K562 (cell line): ENCODE measurements at regions not wholly inside any gene's neighbourhood (a gene's known extent, or its start where the extent isn't known, plus 50 kb on each side); places are given as distances from the start of the nearest gene placed in this dataset.

Source experiments
- ATF7 ChIP-seq: fragments of 450-650 bp; IDR thresholded peaks from 2 replicates; pipeline ENCODE4 v1.7.1; 2014; ENCODE audit warnings: mild to moderate bottlenecking, moderate library complexity
- BACH1 ChIP-seq: fragments of 200-800 bp; sonication (Bioruptor generic); IDR thresholded peaks from 2 replicates; pipeline ENCODE4 v1.6.1; 2016; ENCODE audit warnings: missing genetic modification characterization, missing compliant biosample characterization
- CREB5 ChIP-seq: fragments of 250-450 bp; sonication (Bioruptor Pico); IDR thresholded peaks from 2 replicates; pipeline ENCODE4 v1.5.0; 2020; ENCODE audit warnings: mild to moderate bottlenecking
- HLTF ChIP-seq: fragments of 450-650 bp; IDR thresholded peaks from 2 replicates; pipeline ENCODE4 v1.6.1; 2016
- KLF16 ChIP-seq: IDR thresholded peaks from 2 replicates; pipeline ENCODE4 v1.6.1; 2016; ENCODE audit warnings: antibody characterized with exemption
- MLLT1 ChIP-seq, 2 experiments: fragments of 450-650 bp; IDR thresholded peaks; 2 replicates each; pipeline ENCODE4 v1.6.1; 2016
- PATZ1 ChIP-seq: fragments of 250-450 bp; sonication (Bioruptor Pico); IDR thresholded peaks from 2 replicates; pipeline ENCODE4 v1.5.0; 2020; ENCODE audit warnings: mild to moderate bottlenecking, borderline replicate concordance
- PRPF4 ChIP-seq: fragments of 200-400 bp; formaldehyde crosslinking; IDR thresholded peaks from one replicate; pipeline ENCODE4 v1.6.1; 2017; ENCODE audit warnings: low read length, low read depth, mild to moderate bottlenecking; ENCODE audit not compliant: insufficient read depth, poor library complexity, severe bottlenecking
- RBM25 ChIP-seq: fragments of 200-400 bp; formaldehyde crosslinking; IDR thresholded peaks from 2 replicates; pipeline ENCODE4 v1.6.1; 2018; ENCODE audit warnings: low read length, low read depth, moderate library complexity; ENCODE audit not compliant: severe bottlenecking
- SIN3A ChIP-seq, 2 experiments: fragments of 150-350 bp in 1 of 2; IDR thresholded peaks; 2 replicates each; pipeline ENCODE4 v1.6.1; 2011 to 2016; ENCODE audit warnings: borderline replicate concordance in 2 of 2, low read depth in 2 of 2, low read length in 2 of 2, mild to moderate bottlenecking in 2 of 2, moderate library complexity in 2 of 2; ENCODE audit not compliant: control insufficient read depth in 1 of 2
- SIX5 ChIP-seq, 2 experiments: IDR thresholded peaks; 2 replicates each; pipeline ENCODE4 v1.6.1; 2011; ENCODE audit warnings: low read length in 2 of 2, borderline replicate concordance in 1 of 2, low read depth in 1 of 2, mild to moderate bottlenecking in 1 of 2, moderate library complexity in 1 of 2; ENCODE audit not compliant: insufficient read depth in 1 of 2
- WHSC1 ChIP-seq: IDR thresholded peaks from one replicate; pipeline ENCODE4 v1.6.1; 2012; ENCODE audit warnings: low read length, control low read depth, inconsistent platforms
- ZBTB43 ChIP-seq: sonication (generic); formaldehyde crosslinking; IDR thresholded peaks from 2 replicates; pipeline ENCODE4 v1.8.0; 2023; ENCODE audit warnings: mild to moderate bottlenecking, missing genetic modification reagents
- ZHX1 ChIP-seq: fragments of 150-350 bp; conservative IDR thresholded peaks from 2 replicates; pipeline ENCODE4 v1.6.1; 2014; ENCODE audit warnings: low read length

- TF ChIP-seq PATZ1 (CRISPR knock-in tag) (no peak), WHSC1 (no peak), ZHX1 (no peak), HLTF (no peak), KLF16 (peak; percentile 89), MLLT1 (IDR thresholded peaks at IDR 0.05) (peak; percentile 22 to 58; a peak in 1 of 4 replicates), SIX5 (IDR thresholded peaks at IDR 0.05; ENCODE audit: borderline replicate concordance in 1 of 2, insufficient read depth in 1 of 2, low read depth in 1 of 2, low read length in 2 of 2) (no peak), PRPF4 (no peak), SIN3A (IDR thresholded peaks at IDR 0.05; ENCODE audit: borderline replicate concordance in 2 of 2, control insufficient read depth in 1 of 2, low read depth in 2 of 2, low read length in 2 of 2) (no peak), ATF7 (peak; percentile 76), BACH1 (tag) (no peak), ZBTB43 (CRISPR knock-in tag) (no peak), RBM25 (no peak), CREB5 (CRISPR knock-in tag) (no peak)
Measured at GRCh38 chr1:101128211-101128727, 102.7 kb upstream of the DPH5 start (continued).
